A549 (cell line): ENCODE measurements at regions not wholly inside any gene's neighbourhood (a gene's known extent, or its start where the extent isn't known, plus 50 kb on each side); places are given as distances from the start of the nearest gene placed in this dataset.

Experiments used
- ATAC-seq, 2 experiments: fragments of 200-7000 bp in 1 of 2; fragments of >200 bp in 1 of 2; cut with Nextera tagmentation in 1 of 2; cut with Tn5 transposase in 1 of 2; 3 replicates each; pipeline versions ENCODE4 v1.8.0 to v1.9.1; 2018 to 2020; ENCODE audit warnings: mild to moderate bottlenecking in 1 of 2, moderate library complexity in 1 of 2
- CTCF ChIA-PET: fragments of 300-600 bp; sonication (Branson Sonifier 250); formaldehyde crosslinking; extraction: SDS; loops from one replicate; lab custom pipeline; 2021; ENCODE audit warnings: antibody characterized with exemption, inconsistent platforms; lab: Yijun Ruan, JAX
- POLR2A ChIA-PET: fragments of 350-600 bp; formaldehyde crosslinking; extraction: SDS; loops from one replicate; lab custom pipeline; 2021; ENCODE audit warnings: antibody characterized with exemption, inconsistent platforms; lab: Yijun Ruan, JAX
- DNase-seq, 2 experiments: peaks; one replicate each; pipeline versions ENCODE4 v3.0.0 to v3.0.0-alpha.2; 2011 to 2016; ENCODE audit warnings: low read depth in 1 of 2, low spot score in 1 of 2
- FAIRE-seq: peaks from 2 replicates; lab custom pipeline; 2011; peaks lifted over from hg19 to GRCh38; lab: Jason Lieb, UNC
- H3K27ac ChIP-seq, 2 experiments: fragments of >200 bp; sonication (Bioruptor Twin); formaldehyde crosslinking; 3 replicates each; pipeline ENCODE4 v1.5.1; 2016 to 2017
- H3K4me1 ChIP-seq: fragments of >200 bp; sonication (Bioruptor Twin); formaldehyde crosslinking; 3 replicates; pipeline ENCODE4 v1.6.1; 2016
- H3K4me2 ChIP-seq: fragments of >200 bp; sonication (Bioruptor Twin); formaldehyde crosslinking; 3 replicates; pipeline ENCODE4 v1.6.1; 2016
- H3K4me3 ChIP-seq: fragments of >200 bp; sonication (Bioruptor Twin); formaldehyde crosslinking; 3 replicates; pipeline ENCODE4 v1.5.1; 2016
- H3K9me3 ChIP-seq: fragments of >200 bp; sonication (Bioruptor Twin); formaldehyde crosslinking; 3 replicates; pipeline ENCODE4 v1.6.1; 2016
- ATOH8 ChIP-seq: fragments of 250-450 bp; sonication (Bioruptor Pico); IDR thresholded peaks from 2 replicates; pipeline ENCODE4 v1.5.0; 2020; ENCODE audit warnings: low read depth, mild to moderate bottlenecking, moderate library complexity
- BHLHE40 ChIP-seq: IDR thresholded peaks from 2 replicates; pipeline ENCODE4 v1.6.1; 2012; ENCODE audit warnings: low read depth, low read length, inconsistent platforms
- CBX2 ChIP-seq: fragments of 200-600 bp; sonication (generic); IDR thresholded peaks from 2 replicates; pipeline ENCODE4 v1.6.1; 2016; ENCODE audit warnings: low read depth, mild to moderate bottlenecking, borderline replicate concordance
- CBX8 ChIP-seq: fragments of 200-600 bp; sonication (generic); IDR thresholded peaks from 2 replicates; pipeline ENCODE4 v1.6.1; 2016
- CEBPB ChIP-seq, 2 experiments: fragments of >200 bp in 1 of 2; sonication (Bioruptor Twin) in 1 of 2; formaldehyde crosslinking in 1 of 2; IDR thresholded peaks; 2 replicates each; pipeline ENCODE4 v1.6.1; 2012 to 2016
- CHD4 ChIP-seq: fragments of 200-600 bp; sonication (generic); IDR thresholded peaks from 2 replicates; pipeline ENCODE4 v1.6.1; 2016; ENCODE audit warnings: antibody characterized with exemption, mild to moderate bottlenecking, borderline replicate concordance
- CTCF ChIP-seq: fragments of >200 bp; sonication (Bioruptor Twin); formaldehyde crosslinking; IDR thresholded peaks from 3 replicates; pipeline ENCODE4 v1.5.1; 2016
- EHF ChIP-seq: fragments of 250-450 bp; sonication (Bioruptor Pico); IDR thresholded peaks from 2 replicates; pipeline ENCODE4 v1.5.0; 2020; ENCODE audit warnings: mild to moderate bottlenecking
- EHMT2 ChIP-seq: fragments of 200-600 bp; sonication (generic); IDR thresholded peaks from 2 replicates; pipeline ENCODE4 v1.6.1; 2016; ENCODE audit warnings: antibody characterized with exemption, low read depth, mild to moderate bottlenecking, moderate library complexity
- HOXA7 ChIP-seq: fragments of 250-450 bp; sonication (Bioruptor Pico); IDR thresholded peaks from 2 replicates; pipeline ENCODE4 v1.5.0; 2020; ENCODE audit warnings: mild to moderate bottlenecking, moderate library complexity
- HOXB13 ChIP-seq: fragments of 250-450 bp; sonication (Bioruptor Pico); IDR thresholded peaks from 2 replicates; pipeline ENCODE4 v1.5.0; 2020; ENCODE audit warnings: low read depth, mild to moderate bottlenecking, moderate library complexity
- HOXB5 ChIP-seq: fragments of 250-450 bp; sonication (Bioruptor Pico); IDR thresholded peaks from 2 replicates; pipeline ENCODE4 v1.5.0; 2020; ENCODE audit warnings: mild to moderate bottlenecking, moderate library complexity
- JUN ChIP-seq, 2 experiments: fragments of >200 bp; sonication (Bioruptor Twin); formaldehyde crosslinking; IDR thresholded peaks; 2 replicates in 1 of 2; 3 replicates in 1 of 2; pipeline ENCODE4 v1.6.1; 2016 to 2017
- JUNB ChIP-seq: fragments of >200 bp; sonication (Bioruptor Twin); formaldehyde crosslinking; IDR thresholded peaks from 2 replicates; pipeline ENCODE4 v1.6.1; 2016
- KDM1A ChIP-seq: fragments of 200-600 bp; sonication (generic); IDR thresholded peaks from 2 replicates; pipeline ENCODE4 v1.6.1; 2016; ENCODE audit warnings: low read depth, mild to moderate bottlenecking
- KDM5A ChIP-seq: fragments of 200-600 bp; sonication (generic); IDR thresholded peaks from 2 replicates; pipeline ENCODE4 v1.6.1; 2016; ENCODE audit warnings: antibody characterized with exemption, mild to moderate bottlenecking
- MAX ChIP-seq: IDR thresholded peaks from 2 replicates; pipeline ENCODE4 v1.6.1; 2012
- MAZ ChIP-seq: fragments of 150-350 bp; IDR thresholded peaks from 2 replicates; pipeline ENCODE4 v1.6.1; 2014; ENCODE audit warnings: antibody characterized with exemption, low read depth, low read length, borderline replicate concordance
- MYC ChIP-seq: IDR thresholded peaks from 2 replicates; pipeline ENCODE4 v1.6.1; 2012; ENCODE audit warnings: mild to moderate bottlenecking, inconsistent platforms, low read length, improper control_type of control experiment, borderline replicate concordance
- NFE2L2 ChIP-seq: fragments of 150-350 bp; conservative IDR thresholded peaks from 2 replicates; pipeline ENCODE4 v1.6.1; 2014; ENCODE audit warnings: low read length
- NPAS2 ChIP-seq: fragments of 250-450 bp; sonication (Bioruptor Pico); IDR thresholded peaks from 2 replicates; pipeline ENCODE4 v1.8.0; 2022; ENCODE audit warnings: mild to moderate bottlenecking, moderate library complexity, borderline replicate concordance
- RAD21 ChIP-seq, 2 experiments: fragments of >200 bp in 1 of 2; sonication (Bioruptor Twin) in 1 of 2; formaldehyde crosslinking in 1 of 2; IDR thresholded peaks in 1 of 2; conservative IDR thresholded peaks in 1 of 2; 2 replicates in 1 of 2; 3 replicates in 1 of 2; pipeline ENCODE4 v1.6.1; 2012 to 2018; ENCODE audit warnings: inconsistent platforms in 1 of 2
- RARB ChIP-seq: fragments of 250-450 bp; sonication (Bioruptor Pico); IDR thresholded peaks from 2 replicates; pipeline ENCODE4 v1.8.0; 2021; ENCODE audit warnings: mild to moderate bottlenecking, moderate library complexity
- TP53 ChIP-seq: fragments of 250-450 bp; sonication (Bioruptor Pico); IDR thresholded peaks from 2 replicates; pipeline ENCODE4 v1.5.0; 2021; ENCODE audit warnings: mild to moderate bottlenecking, moderate library complexity
- ZNF302 ChIP-seq: fragments of 250-450 bp; sonication (Bioruptor Pico); IDR thresholded peaks from 2 replicates; pipeline ENCODE4 v1.9.0; 2021; ENCODE audit warnings: inconsistent platforms, mild to moderate bottlenecking, moderate library complexity
- WGBS: methylation state at CpG from one replicate; pipeline ENCODE4 v1.1.6; 2017; ENCODE audit errors: missing lambda C conversion rate; 5-methylcytosine and 5-hydroxymethylcytosine counted together
- TF ChIP-seq, protein P1 (sequence below): fragments of 450-650 bp; IDR thresholded peaks from 2 replicates; pipeline ENCODE4 v1.6.1; 2014; ENCODE audit warnings: antibody characterized with exemption

- TF ChIP-seq ZNF302 (CRISPR knock-in tag) (no peak), NPAS2 (CRISPR knock-in tag) (no peak), TP53 (no peak), KDM5A (no peak), RARB (CRISPR knock-in tag) (no peak), MYC (no peak), HOXB13 (CRISPR knock-in tag) (no peak), CBX2 (no peak), EHF (CRISPR knock-in tag) (no peak), NFE2L2 (no peak), CHD4 (no peak), ATOH8 (CRISPR knock-in tag) (no peak), CEBPB (IDR thresholded peaks at IDR 0.05) (no peak), CBX8 (no peak), MAZ (no peak), JUN (IDR thresholded peaks at IDR 0.05) (no peak), HOXA7 (no peak)
- TF ChIP-seq, protein P1, sequence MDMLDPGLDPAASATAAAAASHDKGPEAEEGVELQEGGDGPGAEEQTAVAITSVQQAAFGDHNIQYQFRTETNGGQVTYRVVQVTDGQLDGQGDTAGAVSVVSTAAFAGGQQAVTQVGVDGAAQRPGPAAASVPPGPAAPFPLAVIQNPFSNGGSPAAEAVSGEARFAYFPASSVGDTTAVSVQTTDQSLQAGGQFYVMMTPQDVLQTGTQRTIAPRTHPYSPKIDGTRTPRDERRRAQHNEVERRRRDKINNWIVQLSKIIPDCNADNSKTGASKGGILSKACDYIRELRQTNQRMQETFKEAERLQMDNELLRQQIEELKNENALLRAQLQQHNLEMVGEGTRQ = no peak
- POLR2A ChIA-PET = no interaction called here
- Histone ChIP-seq H3K9me3 (peaks cover 2% of the 10 kb centered on the region; the same call in 1 of the 3 replicates), H3K27ac (no peak overlapping the region), H3K4me1 (no peaks in the 10 kb centered on the region), H3K4me2 (no peak overlapping the region), H3K4me3 (no peak overlapping the region)
- ATAC-seq (no peak), DNase-seq (no peak), FAIRE-seq (no peak)
- 47% methylated on average over 1 of the region's 1 CpG for WGBS
- CTCF ChIA-PET = no interaction called here
These were observed 137.6 kb upstream of the THSD7A start for GRCh38 chr7:11969643-11970042.

DNA sequence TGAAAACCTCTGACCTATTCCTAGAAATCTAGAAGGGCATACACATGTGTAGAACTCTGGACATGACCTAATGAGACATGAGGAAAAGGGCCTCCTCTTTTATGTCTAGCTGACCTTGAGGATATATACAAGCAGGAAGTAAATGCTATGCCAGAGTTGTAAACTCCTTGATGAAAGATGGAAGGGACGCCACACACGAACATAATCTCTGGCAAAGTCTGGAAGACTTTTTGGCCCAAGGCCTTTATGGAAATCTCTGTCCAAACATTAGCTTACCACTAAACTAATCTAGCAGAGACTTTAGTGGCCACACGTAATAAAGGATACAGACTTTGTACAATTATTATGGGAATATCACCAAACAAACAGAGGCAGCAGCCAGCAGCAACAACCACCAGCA lies 138.1 kb upstream of the THSD7A start:
- FAIRE-seq (peak; percentile 18), DNase-seq (no peak), ATAC-seq (no peak)
- POLR2A ChIA-PET = no interaction called here
- peaks cover 2% of the 10 kb centered on the region; the same call in 1 of the 3 replicates for H3K9me3 ChIP-seq
- TF ChIP-seq HOXB13 (CRISPR knock-in tag) (no peak), EHMT2 (no peak), MYC (no peak), NPAS2 (CRISPR knock-in tag) (no peak), RAD21 (conservative IDR thresholded peaks at IDR 0.05 in 1 of 2, IDR thresholded peaks at IDR 0.05 in 1 of 2) (no peak), JUNB (no peak), HOXA7 (no peak), HOXB5 (CRISPR knock-in tag) (no peak), CTCF (no peak), MAX (no peak), EHF (CRISPR knock-in tag) (no peak), RARB (CRISPR knock-in tag) (no peak), BHLHE40 (no peak), KDM1A (no peak)
- WGBS = 49% methylated on average over 3 of the region's 3 CpGs
- H3K27ac ChIP-seq = no peak overlapping the region
- CTCF ChIA-PET = no interaction called here
- no peaks in the 10 kb centered on the region for H3K4me1 ChIP-seq
- no peak overlapping the region for H3K4me3 ChIP-seq
- H3K4me2 ChIP-seq = no peak overlapping the region
